A673 (cell line): ENCODE measurements at regions not wholly inside any gene's neighbourhood (a gene's known extent, or its start where the extent isn't known, plus 50 kb on each side); places are given as distances from the start of the nearest gene placed in this dataset.

Source experiments
- BruUV-seq: library from RNA; stranded (reverse); fragments of 400-500 nt; replicated peaks from 2 replicates; lab custom pipeline; 2021; lab: Mats Ljungman, UMichigan
- CTCF ChIA-PET: fragments of 300-600 bp; sonication (Branson Sonifier 250); formaldehyde crosslinking; loops from one replicate; lab custom pipeline; 2022; ENCODE audit warnings: antibody characterized with exemption; lab: Charles Lee
- POLR2A ChIA-PET: fragments of 300-600 bp; sonication (Branson Sonifier 250); formaldehyde crosslinking; loops from one replicate; lab custom pipeline; 2022; ENCODE audit warnings: antibody characterized with exemption; ENCODE audit not compliant: low non-redundant PET; lab: Charles Lee
- DNase-seq: peaks from one replicate; pipeline ENCODE4 v3.0.0-alpha.2; 2015; ENCODE audit warnings: low spot score
- H3K27ac ChIP-seq: fragments of 200-600 bp; sonication (generic); 2 replicates; pipeline ENCODE4 v1.5.1; 2016; ENCODE audit warnings: mixed run types, low read depth, mild to moderate bottlenecking, mixed read lengths, antibody characterized with exemption, low read length; ENCODE audit not compliant: poor library complexity, severe bottlenecking
- H3K27me3 ChIP-seq: fragments of 200-600 bp; sonication (generic); replicated peaks from 2 replicates; pipeline ENCODE4 v1.6.1; 2017; ENCODE audit warnings: mixed run types, low read depth, mild to moderate bottlenecking, mixed read lengths, antibody characterized with exemption, low read length; ENCODE audit not compliant: insufficient read depth, poor library complexity
- H3K36me3 ChIP-seq: fragments of 200-600 bp; sonication (generic); 2 replicates; pipeline ENCODE4 v1.6.1; 2016; ENCODE audit warnings: mixed run types, mild to moderate bottlenecking, mixed read lengths, antibody characterized with exemption, low read length; ENCODE audit not compliant: insufficient read depth, poor library complexity, severe bottlenecking
- H3K4me1 ChIP-seq: fragments of 200-600 bp; sonication (generic); 2 replicates; pipeline ENCODE4 v1.6.1; 2017; ENCODE audit warnings: mixed run types, mild to moderate bottlenecking, mixed read lengths, antibody characterized with exemption, low read length; ENCODE audit not compliant: insufficient read depth, poor library complexity, severe bottlenecking
- H3K4me3 ChIP-seq: fragments of 200-600 bp; sonication (generic); 2 replicates; pipeline ENCODE4 v1.5.1; 2016; ENCODE audit warnings: low read depth, mixed run types, mild to moderate bottlenecking, mixed read lengths, low read length; ENCODE audit not compliant: poor library complexity, severe bottlenecking
- H3K9me3 ChIP-seq: fragments of 200-600 bp; sonication (generic); 2 replicates; pipeline ENCODE4 v1.6.1; 2016; ENCODE audit warnings: mixed run types, low read depth, mild to moderate bottlenecking, mixed read lengths, antibody characterized with exemption, low read length; ENCODE audit not compliant: poor library complexity, severe bottlenecking
- CTCF ChIP-seq: fragments of 300-800, 200-600 bp; sonication (generic); conservative IDR thresholded peaks from 2 replicates; pipeline ENCODE4 v1.5.1; 2017; ENCODE audit warnings: low read depth, mild to moderate bottlenecking, antibody characterized with exemption, low read length, moderate library complexity, mixed read lengths
- EZH2 ChIP-seq: fragments of 200-600 bp; sonication (generic); IDR thresholded peaks from 2 replicates; pipeline ENCODE4 v1.6.1; 2017; ENCODE audit warnings: borderline replicate concordance, low read depth, mild to moderate bottlenecking, mixed read lengths, antibody characterized with exemption, low read length; ENCODE audit not compliant: poor library complexity, severe bottlenecking
- intact Hi-C: fragments of 100-400 bp; cut with micrococcal nuclease; formaldehyde crosslinking; loops from one replicate; pipeline ENCODE4 v1.10.0; 2022; ENCODE audit not compliant: unreplicated experiment

- intact Hi-C loops: no loop called here
- POLR2A ChIA-PET: no interaction called here
- DNase-seq: no peak
- CTCF ChIA-PET: no interaction called here
- Histone ChIP-seq H3K27me3 (no peaks in the 10 kb centered on the region), H3K4me3 (no peak overlapping the region), H3K4me1 (no peaks in the 10 kb centered on the region), H3K36me3 (no peaks in the 10 kb centered on the region), H3K9me3 (no peaks in the 10 kb centered on the region), H3K27ac (no peak overlapping the region)
- BruUV-seq: no TSS peak
- TF ChIP-seq CTCF (no peak), EZH2 (no peak)
These were observed 809.5 kb upstream of the PIK3C3 start for GRCh38 chr18:41145516-41145915.

GRCh38 chr18:41144441-41144840 lies 810.6 kb upstream of the PIK3C3 start:
- intact Hi-C loops: no loop called here
- ChIA-PET CTCF (no interaction called here), POLR2A (interaction anchor here (0.6 kb wide), 1 partner anchor 160 kb away, joined by 4 read pairs; no protein-coding TSS in a partner anchor)
- Histone ChIP-seq H3K9me3 (no peaks in the 10 kb centered on the region), H3K27me3 (no peaks in the 10 kb centered on the region), H3K27ac (no peak overlapping the region), H3K4me3 (no peak overlapping the region), H3K36me3 (no peaks in the 10 kb centered on the region), H3K4me1 (no peaks in the 10 kb centered on the region)
- no TSS peak for BruUV-seq
- DNase-seq: no peak
- TF ChIP-seq EZH2 (no peak), CTCF (no peak)

- Histone ChIP-seq H3K9me3 (no peaks in the 10 kb centered on the region), H3K4me1 (no peaks in the 10 kb centered on the region), H3K27ac (no peak overlapping the region), H3K4me3 (no peak overlapping the region), H3K36me3 (no peaks in the 10 kb centered on the region), H3K27me3 (no peaks in the 10 kb centered on the region)
- intact Hi-C loops: no loop called here
- DNase-seq: no peak
- CTCF ChIA-PET: no interaction called here
- no TSS peak for BruUV-seq
- TF ChIP-seq CTCF: no peak
- TF ChIP-seq EZH2: no peak
- POLR2A ChIA-PET: no interaction called here
These were observed 814.5 kb upstream of the PIK3C3 start for GRCh38 chr18:41140506-41140905.
